ENCODE measurements at regions not wholly inside any gene's neighbourhood (a gene's known extent, or its start where the extent isn't known, plus 50 kb on each side); places are given as distances from the start of the nearest gene placed in this dataset.

GRCh38 chr6:170177772-170178560, 112.9 kb downstream of the DLL1 start:
- no peak for DNase-seq (ENCODE audit: low spot score)

- no peak for DNase-seq (ENCODE audit: low spot score)
These were observed 113.7 kb downstream of the DLL1 start for GRCh38 chr6:170176898-170177771.

- DNase-seq (ENCODE audit: low spot score) = no peak
These were observed 114.6 kb downstream of the DLL1 start for GRCh38 chr6:170176136-170176897.

GRCh38 chr6:170175644-170176135, 115.2 kb downstream of the DLL1 start:
- DNase-seq (ENCODE audit: low spot score) = no peak

- DNase-seq (ENCODE audit: low spot score) = no peak
These were observed 115.9 kb downstream of the DLL1 start for GRCh38 chr6:170174771-170175643.

GRCh38 chr6:170174124-170174770, 116.6 kb downstream of the DLL1 start:
- DNase-seq (ENCODE audit: low spot score) = peak; percentile 47

- DNase-seq (ENCODE audit: low spot score) = no peak
These were observed 117.5 kb downstream of the DLL1 start for GRCh38 chr6:170173335-170173881.

- DNase-seq (ENCODE audit: low spot score) = no peak
These were observed 118.0 kb downstream of the DLL1 start for GRCh38 chr6:170172825-170173256.

GRCh38 chr6:170172392-170172791, 118.5 kb downstream of the DLL1 start:
- no peak for DNase-seq (ENCODE audit: low spot score)

- no peak for DNase-seq (ENCODE audit: low spot score)
These were observed 123.2 kb downstream of the DLL1 start for GRCh38 chr6:170167657-170168159.

GRCh38 chr6:170166511-170167122, 124.3 kb downstream of the DLL1 start:
- no peak for DNase-seq (ENCODE audit: low spot score)

- no peak for DNase-seq (ENCODE audit: low spot score)
These were observed 125.3 kb downstream of the DLL1 start for GRCh38 chr6:170165471-170166117.

GRCh38 chr6:170165085-170165470, 125.8 kb downstream of the DLL1 start:
- no peak for DNase-seq (ENCODE audit: low spot score)

- no peak for DNase-seq (ENCODE audit: low spot score)
These were observed 126.5 kb downstream of the DLL1 start for GRCh38 chr6:170164271-170164900.

- no peak for DNase-seq (ENCODE audit: low spot score)
These were observed 127.3 kb downstream of the DLL1 start for GRCh38 chr6:170163405-170164170.

- DNase-seq (ENCODE audit: low spot score) = no peak
These were observed 128.0 kb downstream of the DLL1 start for GRCh38 chr6:170162775-170163404.

- no peak for DNase-seq (ENCODE audit: low spot score)
These were observed 128.7 kb downstream of the DLL1 start for GRCh38 chr6:170162011-170162774.
